Spinal cord (tissue), 9 donors: ENCODE measurements at regions not wholly inside any gene's neighbourhood (a gene's known extent, or its start where the extent isn't known, plus 50 kb on each side); places are given as distances from the start of the nearest gene placed in this dataset.

Experiments used
- DNase-seq, 6 donors: peaks; one replicate each; pipeline versions ENCODE4 v3.0.0 to v3.0.0-alpha.2; 2013 to 2015; ENCODE audit warnings: low spot score in 6 of 6, low read depth in 4 of 6
- H3K27ac ChIP-seq: one replicate; pipeline ENCODE4 v1.5.1; 2013; ENCODE audit warnings: low read depth, low read length, control low read depth
- H3K27me3 ChIP-seq: one replicate; pipeline ENCODE4 v1.6.1; 2013; ENCODE audit warnings: low read length; ENCODE audit not compliant: control insufficient read depth, insufficient read depth
- H3K36me3 ChIP-seq: one replicate; pipeline ENCODE4 v1.6.1; 2013; ENCODE audit warnings: low read length; ENCODE audit not compliant: control insufficient read depth, insufficient read depth
- H3K4me1 ChIP-seq: one replicate; pipeline ENCODE4 v1.6.1; 2013; ENCODE audit warnings: low read length; ENCODE audit not compliant: control insufficient read depth, insufficient read depth
- H3K4me3 ChIP-seq: one replicate; pipeline ENCODE4 v1.5.1; 2013; ENCODE audit warnings: low read depth, low read length, control low read depth
- H3K9me3 ChIP-seq: one replicate; pipeline ENCODE4 v1.6.1; 2013; ENCODE audit warnings: low read length; ENCODE audit not compliant: control insufficient read depth, insufficient read depth
- WGBS: methylation state at CpG from one replicate; pipeline ENCODE4 v1.1.5; 2013; ENCODE audit warnings: missing lambda C conversion rate; ENCODE audit not compliant: insufficient coverage; 5-methylcytosine and 5-hydroxymethylcytosine counted together
- donor health status: healthy.

- no peak overlapping the region for H3K4me3 ChIP-seq
- no peak for DNase-seq
Observed at GRCh38 chr16:88283596-88283995, 99.2 kb upstream of the ZNF469 start.

DNA sequence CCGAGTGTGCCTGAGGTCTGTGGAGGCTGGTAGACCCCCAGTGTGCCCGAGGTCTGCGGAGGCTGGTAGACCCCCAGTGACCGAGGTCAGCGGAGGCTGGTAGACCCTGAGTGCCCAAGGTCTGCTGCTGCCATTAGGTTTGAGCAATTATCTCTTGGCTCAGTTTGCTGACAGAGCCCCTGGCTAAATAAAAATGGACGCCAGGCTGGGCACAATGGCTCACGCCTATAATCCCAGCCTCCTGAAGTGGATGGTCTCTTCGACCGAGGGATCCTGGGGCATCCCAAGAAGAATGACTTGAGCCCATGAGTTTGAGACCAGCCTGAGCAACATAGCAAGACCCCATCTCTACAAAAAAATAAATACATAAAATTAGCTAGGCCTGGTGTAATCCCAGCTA, 98.7 kb upstream of the ZNF469 start:
- DNase-seq: no peak
- Histone ChIP-seq H3K36me3 (no peaks in the 10 kb centered on the region), H3K4me1 (peaks cover 8% of the 10 kb centered on the region), H3K27ac (no peak overlapping the region), H3K9me3 (peaks cover 2% of the 10 kb centered on the region), H3K27me3 (no peaks in the 10 kb centered on the region), H3K4me3 (no peak overlapping the region)
- WGBS: 86% methylated on average over 7 of the region's 9 CpGs

More at GRCh38 chr16:88283596-88283995, 99.2 kb upstream of the ZNF469 start:
- no peaks in the 10 kb centered on the region for H3K36me3 ChIP-seq
- no peaks in the 10 kb centered on the region for H3K27me3 ChIP-seq
- peaks cover 6% of the 10 kb centered on the region for H3K9me3 ChIP-seq
- 96% methylated on average over 12 of the region's 13 CpGs for WGBS
- H3K4me1 ChIP-seq: peaks cover 8% of the 10 kb centered on the region
- H3K27ac ChIP-seq: no peak overlapping the region

- no peaks in the 10 kb centered on the region for H3K27me3 ChIP-seq
Observed at GRCh38 chr16:88284626-88285513, 97.9 kb upstream of the ZNF469 start.

GRCh38 chr16:88285514-88285822, 97.3 kb upstream of the ZNF469 start:
- no peaks in the 10 kb centered on the region for H3K36me3 ChIP-seq
- no peak overlapping the region for H3K27ac ChIP-seq
- H3K4me1 ChIP-seq: peaks cover 10% of the 10 kb centered on the region
- DNase-seq: no peak
- no peaks in the 10 kb centered on the region for H3K27me3 ChIP-seq
- H3K9me3 ChIP-seq: peaks cover 2% of the 10 kb centered on the region
- 86% methylated on average over 10 of the region's 10 CpGs for WGBS
- H3K4me3 ChIP-seq: no peak overlapping the region

More at GRCh38 chr16:88284626-88285513, 97.9 kb upstream of the ZNF469 start:
- peaks cover 8% of the 10 kb centered on the region for H3K4me1 ChIP-seq
- H3K9me3 ChIP-seq: peaks cover 2% of the 10 kb centered on the region
- 88% methylated on average over 20 of the region's 20 CpGs for WGBS
- H3K4me3 ChIP-seq: no peak overlapping the region
- H3K27ac ChIP-seq: no peak overlapping the region
- no peaks in the 10 kb centered on the region for H3K36me3 ChIP-seq
- DNase-seq: peak in 1 of 6 donors; percentile 14

- peaks cover 2% of the 10 kb centered on the region for H3K9me3 ChIP-seq
Observed at GRCh38 chr16:88286301-88286923, 96.3 kb upstream of the ZNF469 start.

DNA sequence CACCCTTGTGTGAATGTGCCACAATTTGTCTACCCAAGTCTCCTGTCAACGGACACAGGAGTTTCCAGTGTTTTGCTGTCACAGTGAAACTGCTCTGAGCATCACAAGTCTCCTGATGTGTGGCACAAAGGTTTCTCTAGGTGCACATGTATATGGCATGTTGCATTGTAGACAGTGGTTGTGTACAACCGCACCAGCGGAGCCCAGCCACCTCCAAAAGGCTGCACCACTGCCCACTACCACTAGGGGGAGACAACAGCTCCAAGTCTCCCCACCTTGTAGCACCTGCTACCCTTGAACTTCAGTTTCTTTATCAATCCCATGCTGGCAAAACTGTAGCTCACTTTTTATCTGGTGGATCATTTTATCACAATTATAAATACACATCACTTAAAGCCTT, 95.5 kb upstream of the ZNF469 start:
- Histone ChIP-seq H3K36me3 (no peaks in the 10 kb centered on the region), H3K27ac (no peak overlapping the region), H3K9me3 (peaks cover 2% of the 10 kb centered on the region), H3K4me1 (peaks cover 8% of the 10 kb centered on the region), H3K4me3 (no peak overlapping the region), H3K27me3 (no peaks in the 10 kb centered on the region)
- DNase-seq: no peak
- 93% methylated on average over 2 of the region's 3 CpGs for WGBS

More at GRCh38 chr16:88286301-88286923, 96.3 kb upstream of the ZNF469 start:
- H3K4me3 ChIP-seq: no peak overlapping the region
- WGBS: 87% methylated on average over 6 of the region's 10 CpGs
- peaks cover 10% of the 10 kb centered on the region for H3K4me1 ChIP-seq
- no peak overlapping the region for H3K27ac ChIP-seq
- H3K27me3 ChIP-seq: no peaks in the 10 kb centered on the region
- no peak for DNase-seq
- no peaks in the 10 kb centered on the region for H3K36me3 ChIP-seq

DNA sequence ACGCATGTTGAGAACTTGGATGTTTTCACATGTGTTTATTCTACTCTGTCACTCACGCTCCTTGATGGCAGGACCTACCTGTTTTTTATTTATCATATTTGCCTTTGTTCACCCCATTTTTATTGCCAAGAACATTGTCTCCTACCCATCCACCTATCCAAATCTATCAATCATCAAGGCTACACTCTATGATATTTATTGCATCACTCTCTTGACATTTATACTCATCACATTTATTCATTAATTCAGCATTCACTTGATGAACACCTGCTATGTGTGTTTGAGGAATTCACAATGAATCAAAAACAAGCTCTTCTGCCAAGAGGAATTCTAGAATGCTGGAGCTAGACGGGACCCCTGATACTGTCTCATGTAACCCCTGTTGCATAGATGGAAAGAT, 94.5 kb upstream of the ZNF469 start:
- H3K4me1 ChIP-seq: peaks cover 2% of the 10 kb centered on the region
- no peaks in the 10 kb centered on the region for H3K36me3 ChIP-seq
- H3K4me3 ChIP-seq: no peak overlapping the region
- H3K27me3 ChIP-seq: no peaks in the 10 kb centered on the region
- 86% methylated on average over 2 of the region's 3 CpGs for WGBS
- peaks cover 2% of the 10 kb centered on the region for H3K9me3 ChIP-seq
- DNase-seq: no peak
- no peak overlapping the region for H3K27ac ChIP-seq

GRCh38 chr16:88289001-88289400, 93.8 kb upstream of the ZNF469 start:
- WGBS: 87% methylated on average over 3 of the region's 3 CpGs
- Histone ChIP-seq H3K27me3 (no peaks in the 10 kb centered on the region), H3K4me3 (no peak overlapping the region), H3K27ac (no peak overlapping the region), H3K4me1 (peaks cover 2% of the 10 kb centered on the region), H3K9me3 (no peaks in the 10 kb centered on the region), H3K36me3 (no peaks in the 10 kb centered on the region)
- no peak for DNase-seq

DNA sequence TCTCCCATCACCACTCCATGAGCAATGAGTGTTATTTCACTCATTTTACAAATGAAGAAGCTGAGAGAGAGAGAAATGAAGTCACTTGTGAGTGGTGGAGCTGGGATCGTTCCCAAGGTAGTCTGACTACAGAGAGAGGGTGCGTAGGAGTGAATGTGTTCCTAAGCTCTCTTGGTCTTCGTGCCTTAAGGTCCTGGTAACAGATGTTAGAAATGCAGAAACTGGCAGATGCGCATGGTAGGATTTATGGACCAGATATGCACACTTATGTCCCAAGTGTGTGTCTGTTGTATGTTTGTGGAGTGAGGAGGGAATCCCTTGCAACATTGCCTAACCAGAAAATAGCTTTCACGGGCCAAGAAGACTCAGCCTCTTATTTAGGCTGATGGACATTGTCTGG, 93.2 kb upstream of the ZNF469 start:
- DNase-seq: no peak

GRCh38 chr16:88289968-88290401, 92.8 kb upstream of the ZNF469 start:
- DNase-seq: peak in 1 of 6 donors; percentile 8
- H3K4me3 ChIP-seq: no peak overlapping the region

More for the DNA sequence above, 93.2 kb upstream of the ZNF469 start:
- Histone ChIP-seq H3K4me1 (peaks cover 2% of the 10 kb centered on the region), H3K9me3 (no peaks in the 10 kb centered on the region), H3K4me3 (no peak overlapping the region), H3K36me3 (no peaks in the 10 kb centered on the region), H3K27ac (no peak overlapping the region), H3K27me3 (no peaks in the 10 kb centered on the region)
- 84% methylated on average over 5 of the region's 5 CpGs for WGBS

More at GRCh38 chr16:88289968-88290401, 92.8 kb upstream of the ZNF469 start:
- Histone ChIP-seq H3K4me1 (peaks cover 2% of the 10 kb centered on the region), H3K9me3 (no peaks in the 10 kb centered on the region), H3K36me3 (no peaks in the 10 kb centered on the region), H3K27ac (no peak overlapping the region), H3K27me3 (no peaks in the 10 kb centered on the region)
- WGBS: 67% methylated on average over 10 of the region's 12 CpGs
